Ovary (tissue), 7 donors: ENCODE measurements at regions not wholly inside any gene's neighbourhood (a gene's known extent, or its start where the extent isn't known, plus 50 kb on each side); places are given as distances from the start of the nearest gene placed in this dataset.

Experiments
- DNase-seq, 5 donors: peaks; one replicate each; pipeline ENCODE4 v3.0.0-alpha.2; 2019 to 2020
- H3K27ac ChIP-seq, 2 donors: fragments of 200-600 bp; one replicate each; pipeline versions ENCODE4 v1.5.1 to v1.8.0; 2019 to 2022
- H3K27me3 ChIP-seq: fragments of 200-600 bp; one replicate; pipeline ENCODE4 v1.8.0; 2022
- H3K36me3 ChIP-seq: fragments of 200-600 bp; sonication (generic); one replicate; pipeline ENCODE4 v1.5.1; 2019
- H3K4me1 ChIP-seq: one replicate; pipeline ENCODE4 v1.8.1; 2013; ENCODE audit warnings: mild to moderate bottlenecking, moderate library complexity; ENCODE audit not compliant: insufficient read depth
- H3K4me3 ChIP-seq: fragments of 200-600 bp; sonication (generic); one replicate; pipeline ENCODE4 v1.5.1; 2017
- H3K9me3 ChIP-seq, 2 donors: fragments of 200-600 bp in 1 of 2; sonication (generic) in 1 of 2; one replicate each; pipeline versions ENCODE4 v1.5.1 to v1.8.1; 2013 to 2019; ENCODE audit warnings: mild to moderate bottlenecking in 1 of 2, moderate library complexity in 1 of 2
- EP300 ChIP-seq: sonication (generic); formaldehyde crosslinking; IDR thresholded peaks from one replicate; pipeline ENCODE4 v1.6.1; 2017; ENCODE audit warnings: antibody characterized with exemption
- POLR2A ChIP-seq: fragments of 450-650 bp; IDR thresholded peaks from one replicate; pipeline ENCODE4 v1.6.1; 2017; ENCODE audit warnings: antibody characterized with exemption, mild to moderate bottlenecking, moderate library complexity
- WGBS, 3 donors: extraction: QIAGEN DNeasy Blood & Tissue Kit in 1 of 3; methylation state at CpG; one replicate each; pipeline versions ENCODE4 v1.1.5 to v1.1.7; 2013 to 2017; 5-methylcytosine and 5-hydroxymethylcytosine counted together
- intact Hi-C, 4 donors: fragments of 100-400 bp; cut with DNase I; formaldehyde crosslinking; loops; one replicate each; pipeline versions ENCODE4 v1.11.0 to v1.15.1; 2022 to 2023
- TF ChIP-seq, protein P1 (sequence below), 3 donors: fragments of 450-650 bp in 2 of 3; fragments of 200-600 bp in 1 of 3; IDR thresholded peaks; one replicate each; pipeline versions ENCODE4 v1.5.1 to v1.8.0; 2016 to 2022; ENCODE audit warnings: antibody characterized with exemption in 3 of 3, mild to moderate bottlenecking in 1 of 3
- donor health status: DM: no; HTN: no; CAD: no; lungs with moderate emphysema.
- donor health status: DM: no; HTN: no; CAD: no.
- donor health status: Bipolar disorder and iron deficiency.
- donor health status: DM: no; HTN: no; CAD: no.
- donor health status: DM: yes; HTN: yes; CAD: no.

DNA sequence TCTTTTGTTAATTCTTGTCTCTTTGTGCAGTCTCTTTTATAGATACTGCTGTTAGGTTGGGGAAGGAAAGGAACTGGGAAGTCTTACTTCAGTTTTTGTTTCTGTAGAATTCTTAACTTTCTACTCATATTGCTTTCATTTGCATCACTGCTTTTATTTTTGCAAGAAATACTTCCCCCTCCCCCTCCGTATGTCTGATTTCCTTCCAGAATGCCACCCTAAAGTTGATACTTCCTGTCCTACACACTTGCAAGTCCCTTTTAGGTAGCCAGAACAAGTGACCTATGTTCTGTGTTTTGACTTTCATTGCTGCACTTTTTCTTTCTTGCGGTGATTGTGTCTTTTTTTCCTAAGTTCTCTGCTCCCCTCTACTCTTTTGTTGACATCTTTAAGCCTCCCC, 477.4 kb downstream of the RSL24D1 start:
- no peaks in the 10 kb centered on the region for H3K36me3 ChIP-seq
- intact Hi-C loops = no loop called here
- no peak for DNase-seq
- H3K4me1 ChIP-seq = no peaks in the 10 kb centered on the region
- no peak overlapping the region for H3K27ac ChIP-seq
- H3K9me3 ChIP-seq = no peaks in the 10 kb centered on the region
- TF ChIP-seq POLR2A (no peak), EP300 (no peak)
- TF ChIP-seq, protein P1, sequence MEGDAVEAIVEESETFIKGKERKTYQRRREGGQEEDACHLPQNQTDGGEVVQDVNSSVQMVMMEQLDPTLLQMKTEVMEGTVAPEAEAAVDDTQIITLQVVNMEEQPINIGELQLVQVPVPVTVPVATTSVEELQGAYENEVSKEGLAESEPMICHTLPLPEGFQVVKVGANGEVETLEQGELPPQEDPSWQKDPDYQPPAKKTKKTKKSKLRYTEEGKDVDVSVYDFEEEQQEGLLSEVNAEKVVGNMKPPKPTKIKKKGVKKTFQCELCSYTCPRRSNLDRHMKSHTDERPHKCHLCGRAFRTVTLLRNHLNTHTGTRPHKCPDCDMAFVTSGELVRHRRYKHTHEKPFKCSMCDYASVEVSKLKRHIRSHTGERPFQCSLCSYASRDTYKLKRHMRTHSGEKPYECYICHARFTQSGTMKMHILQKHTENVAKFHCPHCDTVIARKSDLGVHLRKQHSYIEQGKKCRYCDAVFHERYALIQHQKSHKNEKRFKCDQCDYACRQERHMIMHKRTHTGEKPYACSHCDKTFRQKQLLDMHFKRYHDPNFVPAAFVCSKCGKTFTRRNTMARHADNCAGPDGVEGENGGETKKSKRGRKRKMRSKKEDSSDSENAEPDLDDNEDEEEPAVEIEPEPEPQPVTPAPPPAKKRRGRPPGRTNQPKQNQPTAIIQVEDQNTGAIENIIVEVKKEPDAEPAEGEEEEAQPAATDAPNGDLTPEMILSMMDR (IDR thresholded peaks at IDR 0.05) = no peak
- WGBS, 3 donors = 76 to 86% (median 84%) methylated on average over 2 of the region's 2 CpGs
- no peak overlapping the region for H3K4me3 ChIP-seq
- H3K27me3 ChIP-seq = no peaks in the 10 kb centered on the region

DNA sequence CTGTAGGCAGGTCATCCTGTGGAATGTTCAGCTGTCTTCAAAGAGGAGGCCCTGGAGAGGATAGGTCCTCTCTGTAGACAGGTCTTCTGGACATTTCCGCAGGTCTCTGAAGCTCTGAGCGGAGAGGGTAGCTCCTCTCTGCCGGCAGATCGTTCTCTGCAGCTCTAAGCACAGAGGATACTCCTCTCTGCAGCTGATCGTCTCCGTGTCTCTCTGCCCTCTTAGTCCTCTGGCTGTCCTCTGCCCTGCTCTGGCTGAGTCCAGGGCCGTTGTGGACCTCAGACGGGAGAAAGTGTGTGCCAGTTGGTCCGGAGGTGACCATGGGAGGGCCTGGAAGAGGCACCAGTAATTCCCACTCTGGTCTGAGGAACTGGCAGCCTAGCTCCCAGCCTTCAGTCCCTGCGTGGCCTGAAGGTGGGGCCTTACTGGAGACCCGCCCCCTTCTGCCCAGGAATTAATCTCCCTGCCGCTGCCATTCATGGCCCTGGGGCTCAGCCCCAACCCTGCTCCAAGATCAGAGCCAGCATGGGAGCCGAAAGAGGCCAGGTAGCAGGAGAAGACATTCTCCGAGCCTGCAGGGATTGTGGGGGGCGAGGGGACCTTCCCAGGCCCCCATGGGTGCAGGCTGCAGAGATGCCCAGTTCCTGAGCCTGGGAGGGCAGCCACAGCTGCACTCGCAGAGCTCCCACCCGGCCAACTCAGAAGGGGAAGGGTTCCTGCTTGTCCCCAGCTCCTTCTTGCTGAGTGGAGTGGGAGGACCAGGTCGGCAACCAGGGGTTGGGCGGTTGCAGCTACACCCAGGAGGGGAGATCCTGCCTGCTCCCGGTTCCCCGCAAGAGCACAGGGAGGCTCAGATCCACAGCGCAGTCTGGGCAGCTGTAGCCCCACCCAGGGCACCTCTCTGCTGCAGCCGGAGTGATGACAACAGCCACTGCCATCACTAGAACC, 488.7 kb downstream of the RSL24D1 start:
- intact Hi-C loops = no loop called here

DNA sequence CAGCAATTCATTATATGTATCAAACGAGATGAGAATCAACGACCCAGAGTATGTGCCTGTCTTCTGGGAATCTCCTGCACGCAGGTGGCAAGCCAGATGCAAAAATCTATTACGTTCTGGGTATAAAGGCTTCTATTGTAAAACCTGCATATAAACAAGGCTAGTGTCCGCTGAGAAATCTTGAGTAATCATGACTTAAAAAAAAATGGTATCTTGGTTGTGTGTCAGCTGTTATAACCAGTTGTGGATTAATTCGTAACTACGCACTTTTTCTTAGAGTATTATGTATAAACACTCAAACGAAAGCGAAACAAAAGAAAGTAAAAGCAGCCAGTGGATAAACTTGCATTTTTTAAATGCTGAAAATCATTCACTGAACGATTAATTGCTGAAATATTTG, 509.1 kb downstream of the RSL24D1 start:
- TF ChIP-seq POLR2A (no peak), EP300 (no peak)
- TF ChIP-seq, protein P1 (IDR thresholded peaks at IDR 0.05) = no peak
- H3K36me3 ChIP-seq = no peaks in the 10 kb centered on the region
- WGBS, 3 donors = 49 to 63% (median 55%) methylated on average over 10 of the region's 10 CpGs
- H3K27me3 ChIP-seq = no peaks in the 10 kb centered on the region
- no peaks in the 10 kb centered on the region for H3K4me1 ChIP-seq
- DNase-seq = no peak
- no peak overlapping the region for H3K27ac ChIP-seq
- H3K4me3 ChIP-seq = no peak overlapping the region
- intact Hi-C loops = no loop called here
- no peaks in the 10 kb centered on the region for H3K9me3 ChIP-seq

More for the DNA sequence above, 488.7 kb downstream of the RSL24D1 start:
- H3K27ac ChIP-seq = no peak overlapping the region
- H3K27me3 ChIP-seq = no peaks in the 10 kb centered on the region
- H3K4me1 ChIP-seq = no peaks in the 10 kb centered on the region
- WGBS, 3 donors = 81 to 84% (median 83%) methylated on average over 20 to 23 of the region's 23 CpGs
- H3K9me3 ChIP-seq = no peaks in the 10 kb centered on the region
- TF ChIP-seq, protein P1 (IDR thresholded peaks at IDR 0.05) = no peak
- TF ChIP-seq POLR2A (no peak), EP300 (no peak)
- H3K4me3 ChIP-seq = no peak overlapping the region
- no peaks in the 10 kb centered on the region for H3K36me3 ChIP-seq
- no peak for DNase-seq
